ENCODE measurements at regions not wholly inside any gene's neighbourhood (a gene's known extent, or its start where the extent isn't known, plus 50 kb on each side); places are given as distances from the start of the nearest gene placed in this dataset.

DNA sequence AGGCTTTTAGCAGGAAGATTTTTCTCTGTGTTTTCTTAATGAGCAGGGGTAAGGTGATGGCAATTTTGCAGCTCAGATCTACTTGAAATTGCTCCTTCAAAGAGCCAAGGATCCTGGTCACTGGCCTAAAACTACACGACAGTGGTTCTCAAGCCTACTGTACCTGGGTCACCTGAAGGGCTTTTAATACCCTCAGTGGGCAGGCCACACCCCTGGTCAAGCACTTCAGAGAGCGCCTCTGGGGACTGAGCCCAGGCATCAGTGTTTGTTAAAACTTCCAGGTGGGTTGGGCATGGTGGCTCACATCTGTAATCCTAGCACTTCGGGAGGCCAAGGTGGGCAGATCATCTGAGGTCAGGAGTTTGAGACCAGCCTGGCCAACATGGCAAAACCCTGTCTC lies 158.4 kb downstream of the FAM43A start:
- TF ChIP-seq EZH2 (IDR thresholded peaks at IDR 0.05), result no peak
- no peak for TF ChIP-seq POLR2AphosphoS5 (IDR thresholded peaks at IDR 0.05; ENCODE audit: borderline replicate concordance, low read depth, low read length)
- TF ChIP-seq FOXP2 (optimal IDR thresholded peaks at IDR 0.05; ENCODE audit: control extremely low read depth, extremely low read length, insufficient read depth), result no peak

Data from SK-N-MC (cell line).